ENCODE measurements at regions not wholly inside any gene's neighbourhood (a gene's known extent, or its start where the extent isn't known, plus 50 kb on each side); places are given as distances from the start of the nearest gene placed in this dataset.

DNA sequence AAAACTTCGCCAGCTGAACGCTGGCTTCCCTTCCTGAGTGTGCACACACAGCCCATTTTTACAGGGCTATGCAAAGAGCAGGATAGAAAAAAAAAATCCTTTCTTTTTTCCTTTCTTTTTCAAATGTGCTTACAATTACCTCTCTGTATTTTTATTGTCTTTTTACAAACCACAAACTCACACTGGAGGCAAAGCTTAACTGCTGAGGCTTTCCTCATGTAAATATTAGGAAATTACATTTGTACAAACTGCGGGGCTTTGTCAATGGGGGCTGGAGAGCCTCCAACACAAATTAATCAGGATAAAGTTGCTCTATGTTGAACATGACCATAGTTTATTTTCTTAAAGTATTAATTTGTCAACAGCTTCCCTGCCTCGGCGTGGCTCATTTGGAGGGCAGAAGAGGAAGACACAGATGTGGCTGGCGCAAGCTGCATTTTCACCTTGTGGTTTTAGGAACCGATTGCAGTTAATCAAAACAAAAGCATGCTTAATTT is 411.7 kb upstream of the MKI67 start:
- Histone ChIP-seq H3K4me1 (peaks cover 0 to 22% (median 15%) of the 10 kb centered on the region in 4 donors), H3K9me3 (no peaks in the 10 kb centered on the region), H3K36me3 (no peaks in the 10 kb centered on the region), H3K27me3 (peaks cover 0 to 40% (median 28%) of the 10 kb centered on the region in 3 donors), H3K27ac (no peak overlapping the region), H3K4me3 (no peak overlapping the region)
- DNase-seq = no peak
- TF ChIP-seq POLR2AphosphoS5 (IDR thresholded peaks at IDR 0.05) (no peak), POLR2A (IDR thresholded peaks at IDR 0.05) (no peak), EP300 (IDR thresholded peaks at IDR 0.05) (no peak)
- TF ChIP-seq, protein P1, sequence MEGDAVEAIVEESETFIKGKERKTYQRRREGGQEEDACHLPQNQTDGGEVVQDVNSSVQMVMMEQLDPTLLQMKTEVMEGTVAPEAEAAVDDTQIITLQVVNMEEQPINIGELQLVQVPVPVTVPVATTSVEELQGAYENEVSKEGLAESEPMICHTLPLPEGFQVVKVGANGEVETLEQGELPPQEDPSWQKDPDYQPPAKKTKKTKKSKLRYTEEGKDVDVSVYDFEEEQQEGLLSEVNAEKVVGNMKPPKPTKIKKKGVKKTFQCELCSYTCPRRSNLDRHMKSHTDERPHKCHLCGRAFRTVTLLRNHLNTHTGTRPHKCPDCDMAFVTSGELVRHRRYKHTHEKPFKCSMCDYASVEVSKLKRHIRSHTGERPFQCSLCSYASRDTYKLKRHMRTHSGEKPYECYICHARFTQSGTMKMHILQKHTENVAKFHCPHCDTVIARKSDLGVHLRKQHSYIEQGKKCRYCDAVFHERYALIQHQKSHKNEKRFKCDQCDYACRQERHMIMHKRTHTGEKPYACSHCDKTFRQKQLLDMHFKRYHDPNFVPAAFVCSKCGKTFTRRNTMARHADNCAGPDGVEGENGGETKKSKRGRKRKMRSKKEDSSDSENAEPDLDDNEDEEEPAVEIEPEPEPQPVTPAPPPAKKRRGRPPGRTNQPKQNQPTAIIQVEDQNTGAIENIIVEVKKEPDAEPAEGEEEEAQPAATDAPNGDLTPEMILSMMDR (IDR thresholded peaks at IDR 0.05) = no peak
- intact Hi-C loops (cut with DNase I) = no loop called here
- 24 to 26% methylated on average over 7 of the region's 7 CpGs for WGBS, 2 donors

DNA sequence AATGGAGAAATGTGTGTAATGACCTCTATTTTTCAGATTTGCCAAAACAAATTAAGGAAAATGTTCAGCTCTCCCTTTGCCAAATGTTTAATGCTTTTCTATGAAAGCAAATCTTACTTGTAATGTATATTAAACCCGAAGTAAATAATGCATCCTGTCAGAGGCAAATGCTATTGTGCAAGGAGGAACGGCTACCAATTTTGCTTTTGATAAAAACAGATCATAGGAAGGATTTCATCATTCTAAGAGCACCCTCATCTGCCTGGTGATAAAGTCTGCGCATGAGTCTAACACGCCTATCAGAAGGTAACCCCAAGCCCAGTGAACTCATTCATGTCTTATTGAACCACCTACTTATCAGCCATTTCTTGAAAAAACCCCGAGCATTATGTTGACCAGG is 412.4 kb upstream of the MKI67 start:
- 75 to 86% methylated on average over 5 of the region's 5 CpGs for WGBS, 2 donors
- no peak overlapping the region for H3K4me3 ChIP-seq
- H3K36me3 ChIP-seq = no peaks in the 10 kb centered on the region
- no peaks in the 10 kb centered on the region for H3K9me3 ChIP-seq
- no peak overlapping the region for H3K27ac ChIP-seq
- TF ChIP-seq, protein P1 (IDR thresholded peaks at IDR 0.05) = no peak
- TF ChIP-seq EP300 (IDR thresholded peaks at IDR 0.05) = no peak
- no peak for TF ChIP-seq POLR2AphosphoS5 (IDR thresholded peaks at IDR 0.05)
- TF ChIP-seq POLR2A (IDR thresholded peaks at IDR 0.05) = no peak
- peaks cover 0 to 40% (median 28%) of the 10 kb centered on the region in 3 donors for H3K27me3 ChIP-seq
- DNase-seq = no peak
- intact Hi-C loops (cut with DNase I) = no loop called here
- peaks cover 0 to 22% (median 15%) of the 10 kb centered on the region in 4 donors for H3K4me1 ChIP-seq

- no peak for DNase-seq
- Histone ChIP-seq H3K27ac (no peak overlapping the region), H3K4me1 (peaks cover 0 to 22% (median 15%) of the 10 kb centered on the region in 4 donors), H3K27me3 (peaks cover 0 to 38% (median 28%) of the 10 kb centered on the region in 3 donors), H3K4me3 (no peak overlapping the region), H3K36me3 (no peaks in the 10 kb centered on the region), H3K9me3 (no peaks in the 10 kb centered on the region)
- no peak for TF ChIP-seq EP300 (IDR thresholded peaks at IDR 0.05)
- 74 to 89% methylated on average over 10 of the region's 10 CpGs for WGBS, 2 donors
- intact Hi-C loops (cut with DNase I) = no loop called here
Measured at GRCh38 chr10:128539510-128540127, 413.4 kb upstream of the MKI67 start.

GRCh38 chr10:128540128-128540762 is 414.0 kb upstream of the MKI67 start:
- H3K36me3 ChIP-seq = no peaks in the 10 kb centered on the region
- H3K4me1 ChIP-seq = peaks cover 0 to 22% (median 15%) of the 10 kb centered on the region in 4 donors
- intact Hi-C loops (cut with DNase I) = no loop called here
- peaks cover 0 to 35% (median 28%) of the 10 kb centered on the region in 3 donors for H3K27me3 ChIP-seq
- H3K4me3 ChIP-seq = peak overlapping the region in 2 of 4 donors; percentile 22 to 25
- TF ChIP-seq, protein P1 (IDR thresholded peaks at IDR 0.05) = no peak
- TF ChIP-seq EP300 (IDR thresholded peaks at IDR 0.05) (no peak), POLR2A (IDR thresholded peaks at IDR 0.05) (no peak), POLR2AphosphoS5 (IDR thresholded peaks at IDR 0.05) (no peak)
- WGBS, 2 donors = 17 to 39% methylated on average over 38 of the region's 38 CpGs
- no peaks in the 10 kb centered on the region for H3K9me3 ChIP-seq
- H3K27ac ChIP-seq = no peak overlapping the region
- DNase-seq = no peak

Data from sigmoid colon (tissue), 6 donors.